GM18519 (cell line): ENCODE measurements at regions not wholly inside any gene's neighbourhood (a gene's known extent, or its start where the extent isn't known, plus 50 kb on each side); places are given as distances from the start of the nearest gene placed in this dataset.
"Not testable (repeated sequence)": the region's sequence is repeated elsewhere in the genome, so short reads cannot be mapped to it uniquely, and the experiment has no call there.

Experiments used
- ATAC-seq: cut with Tn5 transposase; IDR thresholded peaks from one replicate; pipeline ENCODE4 v1.9.1; 2021; ENCODE audit warnings: mild to moderate bottlenecking, moderate library complexity; ENCODE audit not compliant: unreplicated experiment, low FRiP score

GRCh38 chr14:83556065-83556464 lies 1973.9 kb upstream of the FLRT2 start:
- no peak for ATAC-seq

GRCh38 chr14:83556746-83557453 lies 1973.0 kb upstream of the FLRT2 start:
- no peak for ATAC-seq

- no peak for ATAC-seq
These were observed 1971.0 kb upstream of the FLRT2 start for GRCh38 chr14:83558946-83559345.

GRCh38 chr14:83559721-83560120 lies 1970.2 kb upstream of the FLRT2 start:
- no peak for ATAC-seq

GRCh38 chr14:83561261-83561660 lies 1968.7 kb upstream of the FLRT2 start:
- no peak for ATAC-seq

GRCh38 chr14:83566567-83566966 lies 1963.4 kb upstream of the FLRT2 start:
- ATAC-seq, result no peak

GRCh38 chr14:83568141-83568540 lies 1961.8 kb upstream of the FLRT2 start:
- no peak for ATAC-seq

- ATAC-seq, result no peak
These were observed 1954.6 kb upstream of the FLRT2 start for GRCh38 chr14:83575301-83575700.

- no peak for ATAC-seq
These were observed 1946.7 kb upstream of the FLRT2 start for GRCh38 chr14:83583201-83583600.

GRCh38 chr14:83594874-83595273 lies 1935.1 kb upstream of the FLRT2 start:
- no peak for ATAC-seq

GRCh38 chr14:83607682-83608081 lies 1922.3 kb upstream of the FLRT2 start:
- ATAC-seq, result no peak

GRCh38 chr14:83611491-83611890 lies 1918.5 kb upstream of the FLRT2 start:
- ATAC-seq, result no peak

- no peak for ATAC-seq
These were observed 1918.0 kb upstream of the FLRT2 start for GRCh38 chr14:83611906-83612390.

- ATAC-seq, result no peak
These were observed 1915.0 kb upstream of the FLRT2 start for GRCh38 chr14:83614956-83615355.

GRCh38 chr14:83624541-83624940 lies 1905.4 kb upstream of the FLRT2 start:
- no peak for ATAC-seq

- ATAC-seq, result no peak
These were observed 1897.6 kb upstream of the FLRT2 start for GRCh38 chr14:83632375-83632774.

GRCh38 chr14:83638748-83639504 lies 1891.0 kb upstream of the FLRT2 start:
- no peak for ATAC-seq

GRCh38 chr14:83639505-83639875 lies 1890.5 kb upstream of the FLRT2 start:
- ATAC-seq, result not testable (repeated sequence)

- ATAC-seq, result no peak
These were observed 1883.7 kb upstream of the FLRT2 start for GRCh38 chr14:83646228-83646627.

- no peak for ATAC-seq
These were observed 1869.3 kb upstream of the FLRT2 start for GRCh38 chr14:83660597-83660996.

- no peak for ATAC-seq
These were observed 1865.6 kb upstream of the FLRT2 start for GRCh38 chr14:83664389-83664788.

- ATAC-seq, result no peak
These were observed 1840.7 kb upstream of the FLRT2 start for GRCh38 chr14:83689265-83689664.
